ENCODE measurements at regions not wholly inside any gene's neighbourhood (a gene's known extent, or its start where the extent isn't known, plus 50 kb on each side); places are given as distances from the start of the nearest gene placed in this dataset.

- RAD21 ChIA-PET (ENCODE audit: low non-redundant PET in 1 of 2, low total read pairs in 2 of 2, uncharacterized antibody in 2 of 2, unreplicated experiment in 2 of 2), result no interaction called here
- POLR2A ChIA-PET, result no interaction called here
- Histone ChIP-seq H3K27ac (ENCODE audit: low read depth, low read length) (peak overlapping the region; percentile 3; the same call in 1 of the 2 replicates), H3K79me2 (ENCODE audit: insufficient read depth, low read length) (peaks cover 8% of the 10 kb centered on the region; the same call in 1 of the 2 replicates), H3K9me3 (ENCODE audit: control insufficient read depth in 1 of 2, insufficient read depth in 1 of 2, low read depth in 1 of 2, low read length in 2 of 2) (no peaks in the 10 kb centered on the region; a peak in 1 of 4 replicates), H3K4me2 (ENCODE audit: low read length) (no peak overlapping the region), H4K20me1 (ENCODE audit: insufficient read depth) (no peaks in the 10 kb centered on the region), H3K4me1 (ENCODE audit: control insufficient read depth in 1 of 2, insufficient read depth in 2 of 2, low read length in 2 of 2) (peaks cover 56 to 73% of the 10 kb centered on the region in 2 experiments), H3K9me2 (ENCODE audit: insufficient read depth) (no peaks in the 10 kb centered on the region), H3K36me3 (ENCODE audit: control insufficient read depth in 1 of 2, insufficient read depth in 2 of 2, low read length in 2 of 2) (no peaks in the 10 kb centered on the region), H3K4me3 (replicated peaks in 1 of 2; ENCODE audit: low read depth in 1 of 2, low read length in 2 of 2) (no peak overlapping the region), H2AFZ (ENCODE audit: low read depth, low read length, poor library complexity, severe bottlenecking) (no peak overlapping the region), H3K27me3 (ENCODE audit: insufficient read depth, low read length) (no peaks in the 10 kb centered on the region), H3K9ac (ENCODE audit: low read length) (no peak overlapping the region)
- intact Hi-C loops (cut with micrococcal nuclease), result loop anchor here (5.0 kb wide), 1 partner anchor 52 kb away; no protein-coding TSS in a partner anchor
- TF ChIP-seq ZFX (IDR thresholded peaks at IDR 0.05) (no peak), ZNF274 (IDR thresholded peaks at IDR 0.05; ENCODE audit: low read depth, low read length) (no peak), POLR2AphosphoS5 (IDR thresholded peaks at IDR 0.05; ENCODE audit: low read depth, low read length) (no peak), SRF (IDR thresholded peaks at IDR 0.05; ENCODE audit: low read depth) (no peak), RAD21 (IDR thresholded peaks at IDR 0.05; ENCODE audit: low read depth) (no peak), POLR2A (IDR thresholded peaks at IDR 0.05; ENCODE audit: borderline replicate concordance, extremely low read depth, insufficient read depth, insufficient read length) (no peak), EZH2phosphoT487 (IDR thresholded peaks at IDR 0.05; ENCODE audit: borderline replicate concordance) (no peak), CTCF (IDR thresholded peaks at IDR 0.05 in 2 of 3, conservative IDR thresholded peaks at IDR 0.05 in 1 of 3; ENCODE audit: borderline replicate concordance in 1 of 3, insufficient read depth in 1 of 3, low read depth in 2 of 3, low read length in 2 of 3) (no peak), YY1 (IDR thresholded peaks at IDR 0.05; ENCODE audit: extremely low read depth, insufficient replicate concordance, low read depth, low read length) (no peak), ELF1 (IDR thresholded peaks at IDR 0.05; ENCODE audit: borderline replicate concordance, low read depth) (no peak), EGR1 (IDR thresholded peaks at IDR 0.05; ENCODE audit: low read depth) (no peak)
- TF ChIP-seq, protein P1, sequence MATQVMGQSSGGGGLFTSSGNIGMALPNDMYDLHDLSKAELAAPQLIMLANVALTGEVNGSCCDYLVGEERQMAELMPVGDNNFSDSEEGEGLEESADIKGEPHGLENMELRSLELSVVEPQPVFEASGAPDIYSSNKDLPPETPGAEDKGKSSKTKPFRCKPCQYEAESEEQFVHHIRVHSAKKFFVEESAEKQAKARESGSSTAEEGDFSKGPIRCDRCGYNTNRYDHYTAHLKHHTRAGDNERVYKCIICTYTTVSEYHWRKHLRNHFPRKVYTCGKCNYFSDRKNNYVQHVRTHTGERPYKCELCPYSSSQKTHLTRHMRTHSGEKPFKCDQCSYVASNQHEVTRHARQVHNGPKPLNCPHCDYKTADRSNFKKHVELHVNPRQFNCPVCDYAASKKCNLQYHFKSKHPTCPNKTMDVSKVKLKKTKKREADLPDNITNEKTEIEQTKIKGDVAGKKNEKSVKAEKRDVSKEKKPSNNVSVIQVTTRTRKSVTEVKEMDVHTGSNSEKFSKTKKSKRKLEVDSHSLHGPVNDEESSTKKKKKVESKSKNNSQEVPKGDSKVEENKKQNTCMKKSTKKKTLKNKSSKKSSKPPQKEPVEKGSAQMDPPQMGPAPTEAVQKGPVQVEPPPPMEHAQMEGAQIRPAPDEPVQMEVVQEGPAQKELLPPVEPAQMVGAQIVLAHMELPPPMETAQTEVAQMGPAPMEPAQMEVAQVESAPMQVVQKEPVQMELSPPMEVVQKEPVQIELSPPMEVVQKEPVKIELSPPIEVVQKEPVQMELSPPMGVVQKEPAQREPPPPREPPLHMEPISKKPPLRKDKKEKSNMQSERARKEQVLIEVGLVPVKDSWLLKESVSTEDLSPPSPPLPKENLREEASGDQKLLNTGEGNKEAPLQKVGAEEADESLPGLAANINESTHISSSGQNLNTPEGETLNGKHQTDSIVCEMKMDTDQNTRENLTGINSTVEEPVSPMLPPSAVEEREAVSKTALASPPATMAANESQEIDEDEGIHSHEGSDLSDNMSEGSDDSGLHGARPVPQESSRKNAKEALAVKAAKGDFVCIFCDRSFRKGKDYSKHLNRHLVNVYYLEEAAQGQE (IDR thresholded peaks at IDR 0.05; ENCODE audit: low read depth), result no peak
- no peak for ATAC-seq
- DNase-seq (ENCODE audit: low read depth, low spot score), result no peak
- BruUV-seq (replicated peaks), result no TSS peak
- CTCF ChIA-PET, result no interaction called here
Observed at GRCh38 chr9:129410226-129410625, 210.7 kb downstream of the C9orf50 start.
